GM06990 (cell line): ENCODE measurements at regions not wholly inside any gene's neighbourhood (a gene's known extent, or its start where the extent isn't known, plus 50 kb on each side); places are given as distances from the start of the nearest gene placed in this dataset.
"Not testable (repeated sequence)": the region's sequence is repeated elsewhere in the genome, so short reads cannot be mapped to it uniquely, and the experiment has no call there.

Source experiments
- DNase-seq: peaks from one replicate; pipeline ENCODE4 v3.0.0-alpha.2; 2011; ENCODE audit not compliant: insufficient read length; ENCODE audit errors: extremely low read depth
- H3K27me3 ChIP-seq: replicated peaks from 2 replicates; pipeline ENCODE4 v1.6.0; 2011; ENCODE audit warnings: low read length; ENCODE audit not compliant: control insufficient read depth, insufficient read depth
- H3K36me3 ChIP-seq: 2 replicates; pipeline ENCODE4 v1.5.1; 2011; ENCODE audit warnings: low read length; ENCODE audit not compliant: control insufficient read depth, insufficient read depth
- H3K4me3 ChIP-seq: replicated peaks from 2 replicates; pipeline ENCODE4 v1.5.1; 2011; ENCODE audit warnings: low read depth, mild to moderate bottlenecking, control low read depth, low read length
- TF ChIP-seq, protein P1 (sequence below): IDR thresholded peaks from 2 replicates; pipeline ENCODE4 v1.5.1; 2011; ENCODE audit warnings: low read length, control low read depth, mild to moderate bottlenecking, inconsistent platforms; ENCODE audit not compliant: insufficient read depth, poor library complexity, severe bottlenecking

DNA sequence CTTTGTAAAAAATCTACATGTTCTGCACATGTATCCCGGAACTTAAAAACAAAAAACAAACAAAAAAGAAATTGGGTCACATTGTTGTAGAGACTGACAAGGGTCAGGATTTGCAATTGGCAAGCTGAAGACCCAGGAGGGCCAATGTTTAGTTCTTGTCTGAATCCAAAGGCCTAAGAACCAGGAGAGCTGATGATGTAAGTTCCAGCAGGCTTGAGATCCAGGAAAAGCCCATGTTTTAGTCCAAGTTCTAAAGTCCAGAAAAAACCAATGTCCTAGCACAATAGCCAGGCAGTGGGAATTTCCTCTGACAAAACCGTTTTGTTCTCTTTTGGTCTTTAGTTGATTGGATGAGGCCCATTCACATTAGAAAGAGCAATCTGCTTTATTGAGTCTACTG lies 244.9 kb downstream of the DMAC1 start:
- Histone ChIP-seq H3K27me3 (no peaks in the 10 kb centered on the region), H3K36me3 (no peaks in the 10 kb centered on the region), H3K4me3 (no peak overlapping the region)
- TF ChIP-seq, protein P1, sequence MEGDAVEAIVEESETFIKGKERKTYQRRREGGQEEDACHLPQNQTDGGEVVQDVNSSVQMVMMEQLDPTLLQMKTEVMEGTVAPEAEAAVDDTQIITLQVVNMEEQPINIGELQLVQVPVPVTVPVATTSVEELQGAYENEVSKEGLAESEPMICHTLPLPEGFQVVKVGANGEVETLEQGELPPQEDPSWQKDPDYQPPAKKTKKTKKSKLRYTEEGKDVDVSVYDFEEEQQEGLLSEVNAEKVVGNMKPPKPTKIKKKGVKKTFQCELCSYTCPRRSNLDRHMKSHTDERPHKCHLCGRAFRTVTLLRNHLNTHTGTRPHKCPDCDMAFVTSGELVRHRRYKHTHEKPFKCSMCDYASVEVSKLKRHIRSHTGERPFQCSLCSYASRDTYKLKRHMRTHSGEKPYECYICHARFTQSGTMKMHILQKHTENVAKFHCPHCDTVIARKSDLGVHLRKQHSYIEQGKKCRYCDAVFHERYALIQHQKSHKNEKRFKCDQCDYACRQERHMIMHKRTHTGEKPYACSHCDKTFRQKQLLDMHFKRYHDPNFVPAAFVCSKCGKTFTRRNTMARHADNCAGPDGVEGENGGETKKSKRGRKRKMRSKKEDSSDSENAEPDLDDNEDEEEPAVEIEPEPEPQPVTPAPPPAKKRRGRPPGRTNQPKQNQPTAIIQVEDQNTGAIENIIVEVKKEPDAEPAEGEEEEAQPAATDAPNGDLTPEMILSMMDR, result no peak
- DNase-seq, result no peak

DNA sequence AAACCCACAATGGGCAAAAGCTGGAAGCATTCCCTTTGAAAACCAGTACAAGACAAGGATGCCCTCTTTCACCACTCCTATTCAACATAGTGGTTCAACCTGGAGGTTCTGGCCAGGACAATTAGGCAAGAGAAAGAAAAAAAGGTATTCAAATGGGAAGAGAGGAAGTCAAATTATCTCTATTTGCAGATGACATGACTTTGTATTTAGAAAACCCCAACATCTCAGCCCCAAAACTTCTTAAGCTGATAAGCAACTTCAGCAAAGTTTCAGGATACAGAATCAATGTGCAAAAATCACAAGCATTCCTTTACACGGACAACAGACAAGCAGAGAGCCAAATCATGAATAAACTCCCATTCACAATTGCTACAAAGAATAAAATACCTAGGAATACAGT lies 246.9 kb downstream of the DMAC1 start:
- not testable (repeated sequence) for H3K27me3 ChIP-seq, H3K4me3 ChIP-seq, H3K36me3 ChIP-seq, DNase-seq

DNA sequence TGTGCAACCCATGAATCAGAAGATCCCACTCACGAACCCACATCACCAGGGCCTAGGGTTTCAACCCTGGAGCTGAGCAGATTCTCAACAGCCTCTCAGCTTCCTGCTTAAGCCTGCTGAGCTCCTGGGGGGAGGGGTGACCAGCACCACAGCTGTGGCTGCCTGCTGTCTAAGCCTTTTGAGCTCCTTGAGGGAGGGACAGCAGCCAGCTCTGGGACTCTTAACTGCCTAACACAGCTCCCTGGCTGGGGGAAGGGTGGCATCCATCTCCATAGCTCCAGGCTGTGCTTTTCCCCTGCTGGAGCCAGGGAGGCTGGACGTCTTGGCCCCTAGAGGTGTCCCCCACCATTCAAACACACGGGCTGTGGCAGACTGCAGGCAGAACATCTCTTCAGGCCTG lies 250.3 kb downstream of the DMAC1 start:
- Histone ChIP-seq H3K36me3 (no peaks in the 10 kb centered on the region), H3K4me3 (no peak overlapping the region), H3K27me3 (no peaks in the 10 kb centered on the region)
- no peak for DNase-seq
- TF ChIP-seq, protein P1, result no peak

DNA sequence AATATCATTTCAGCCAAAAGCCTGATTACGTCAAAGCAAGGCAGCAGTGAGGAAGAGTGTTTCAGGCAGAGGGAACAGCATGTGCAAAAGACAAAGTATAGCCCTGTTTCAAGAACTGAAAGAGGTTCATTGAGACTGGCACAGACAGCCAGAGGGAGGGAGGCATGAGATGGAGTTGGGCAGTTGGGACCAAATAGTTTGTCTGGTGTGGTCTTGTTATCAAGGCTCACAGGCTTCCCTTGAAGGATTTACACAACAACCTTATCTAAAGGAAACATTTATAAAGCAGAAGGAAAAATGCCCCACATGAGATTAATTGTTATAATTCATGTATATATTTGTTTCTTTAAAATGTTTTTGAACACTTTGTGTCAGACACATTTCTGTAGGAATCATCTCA lies 253.3 kb downstream of the DMAC1 start:
- TF ChIP-seq, protein P1, result no peak
- H3K4me3 ChIP-seq, result no peak overlapping the region
- no peak for DNase-seq
- H3K27me3 ChIP-seq, result no peaks in the 10 kb centered on the region
- no peaks in the 10 kb centered on the region for H3K36me3 ChIP-seq

DNA sequence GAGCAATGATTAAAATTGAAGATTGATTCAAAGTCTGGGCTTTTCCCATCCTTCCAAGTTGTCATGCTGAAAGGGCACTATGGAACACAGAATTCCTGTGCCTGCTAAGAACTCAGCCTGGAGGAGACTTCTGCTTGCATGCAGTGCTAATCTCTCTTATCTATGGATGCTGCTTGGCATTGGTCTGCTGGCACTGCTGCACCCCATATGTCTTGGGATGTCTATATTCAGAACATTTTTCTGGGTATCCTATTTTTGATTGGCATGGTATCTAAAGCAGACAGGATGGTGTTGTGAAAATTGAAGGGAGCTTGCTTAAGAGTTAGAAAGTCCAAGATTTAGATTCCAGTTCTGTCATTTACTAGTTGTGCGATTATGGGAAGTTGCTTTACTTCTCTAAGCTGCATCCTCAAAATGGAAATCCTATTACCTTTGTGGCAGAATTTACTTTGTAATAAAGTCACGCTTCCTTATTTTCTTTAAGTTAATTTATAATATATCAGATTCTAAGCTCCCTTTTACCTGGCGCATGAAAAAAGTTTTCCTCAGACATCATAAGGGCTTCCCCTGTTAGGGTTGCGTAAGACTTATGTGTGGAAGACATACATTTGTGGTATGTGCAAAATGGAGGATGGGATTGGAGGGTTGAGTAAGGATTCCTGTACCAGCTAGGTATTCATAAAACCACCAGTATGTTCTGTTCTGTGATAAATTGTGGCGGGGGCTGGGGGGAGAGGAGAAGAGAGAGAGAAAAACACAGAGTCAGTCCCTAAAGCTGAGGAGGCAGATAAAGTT lies 254.0 kb downstream of the DMAC1 start:
- TF ChIP-seq, protein P1, result no peak
- Histone ChIP-seq H3K4me3 (no peak overlapping the region), H3K36me3 (no peaks in the 10 kb centered on the region), H3K27me3 (no peaks in the 10 kb centered on the region)
- no peak for DNase-seq

DNA sequence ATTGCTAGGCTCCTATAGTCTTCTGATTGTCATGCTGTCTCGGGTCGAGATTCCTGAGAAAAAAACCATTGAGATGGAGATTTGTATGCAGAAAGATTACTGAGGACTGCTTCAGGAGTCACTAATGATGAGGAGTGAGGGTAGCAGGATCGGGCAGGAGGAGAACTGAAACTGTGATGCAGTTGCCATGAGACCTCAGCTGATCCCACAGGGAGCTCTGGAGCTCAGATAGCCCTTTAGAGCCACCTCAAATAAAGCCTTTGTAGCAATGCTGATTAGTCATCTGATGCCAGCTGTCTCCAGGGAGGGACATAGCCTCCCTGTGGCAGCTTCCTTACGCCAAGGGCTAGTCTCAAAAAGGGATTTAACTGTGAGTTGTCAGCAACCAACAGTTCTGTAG lies 256.9 kb downstream of the DMAC1 start:
- no peaks in the 10 kb centered on the region; the same call in 1 of the 2 replicates for H3K27me3 ChIP-seq
- TF ChIP-seq, protein P1, result no peak
- no peak overlapping the region for H3K4me3 ChIP-seq
- DNase-seq, result no peak
- H3K36me3 ChIP-seq, result no peaks in the 10 kb centered on the region
